ENCODE measurements at regions not wholly inside any gene's neighbourhood (a gene's known extent, or its start where the extent isn't known, plus 50 kb on each side); places are given as distances from the start of the nearest gene placed in this dataset.

DNA sequence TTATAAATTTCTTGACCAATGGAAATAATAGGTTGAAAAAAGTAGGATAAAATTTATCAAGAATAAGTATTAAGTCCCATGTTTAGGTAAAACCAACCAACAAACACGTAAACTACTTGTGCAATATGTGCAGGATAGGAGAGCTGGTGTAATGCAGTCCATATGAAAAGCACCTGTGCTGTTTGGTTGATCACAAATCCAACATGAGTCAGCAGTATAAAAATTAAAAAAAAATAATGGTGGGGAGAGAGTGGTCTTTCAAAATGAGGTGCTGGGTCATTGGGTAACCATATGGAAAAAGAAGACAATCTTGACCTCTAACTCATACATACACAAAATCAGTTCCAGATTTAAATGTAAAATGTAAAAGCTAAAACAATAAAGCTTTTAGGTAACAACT, 181.8 kb downstream of the HS3ST3B1 start:
- no peaks in the 10 kb centered on the region for H3K36me3 ChIP-seq (ENCODE audit: control insufficient read depth in 4 of 4, insufficient read depth in 4 of 4, low read length in 3 of 4)
- H3K9me3 ChIP-seq (ENCODE audit: control extremely low read depth in 1 of 5, control insufficient read depth in 4 of 5, insufficient read depth in 2 of 5, low read depth in 1 of 5, low read length in 4 of 5): peaks cover 0 to 5% (median 1%) of the 10 kb centered on the region in 5 experiments
- H3K4me3 ChIP-seq (ENCODE audit: control insufficient read depth in 1 of 7, extremely low read depth in 1 of 7, insufficient read depth in 4 of 7, low read depth in 2 of 7, low read length in 6 of 7): no peak overlapping the region
- ChIA-PET CTCF (no interaction called here), POLR2A (interaction anchor here (0.6 kb wide), 1 partner anchor 820 kb away, joined by 3 read pairs; no protein-coding TSS in a partner anchor)
- H3K4me1 ChIP-seq (ENCODE audit: control extremely low read depth in 1 of 4, control insufficient read depth in 4 of 4, insufficient read depth in 4 of 4, low read length in 3 of 4): no peaks in the 10 kb centered on the region
- no peaks in the 10 kb centered on the region for H3K27me3 ChIP-seq (replicated peaks in 2 of 5; ENCODE audit: control insufficient read depth in 4 of 5, insufficient read depth in 5 of 5, low read length in 4 of 5)
- DNase-seq: no peak
- no peak overlapping the region for H3K27ac ChIP-seq (ENCODE audit: insufficient read depth in 1 of 2, low read depth in 1 of 2, low read length in 2 of 2, poor library complexity in 1 of 2, severe bottlenecking in 2 of 2)
- no CpG with 5 or more reads among the region's 1 CpG for WGBS (ENCODE audit: insufficient coverage)

DNA sequence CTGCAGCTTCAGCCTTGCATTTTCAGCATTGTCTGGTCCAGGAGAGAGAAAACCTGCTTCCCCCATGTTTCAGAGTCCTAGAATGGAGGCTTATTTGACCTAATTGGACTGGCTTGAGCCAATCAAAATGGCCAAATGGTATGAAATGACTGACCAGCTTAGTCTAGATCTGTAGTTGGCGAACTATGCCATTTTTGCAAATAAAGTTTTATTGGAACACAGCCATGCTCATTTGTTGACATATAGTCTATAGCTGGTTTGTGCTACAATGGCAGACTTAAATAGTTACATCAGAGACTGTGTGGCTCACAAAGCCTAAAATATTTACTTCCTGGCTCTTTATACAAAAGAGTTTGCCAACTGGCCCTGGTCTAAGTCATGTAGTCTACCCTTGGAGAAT, 180.8 kb downstream of the HS3ST3B1 start:
- WGBS (ENCODE audit: insufficient coverage): no CpG with 5 or more reads among the region's 1 CpG

DNA sequence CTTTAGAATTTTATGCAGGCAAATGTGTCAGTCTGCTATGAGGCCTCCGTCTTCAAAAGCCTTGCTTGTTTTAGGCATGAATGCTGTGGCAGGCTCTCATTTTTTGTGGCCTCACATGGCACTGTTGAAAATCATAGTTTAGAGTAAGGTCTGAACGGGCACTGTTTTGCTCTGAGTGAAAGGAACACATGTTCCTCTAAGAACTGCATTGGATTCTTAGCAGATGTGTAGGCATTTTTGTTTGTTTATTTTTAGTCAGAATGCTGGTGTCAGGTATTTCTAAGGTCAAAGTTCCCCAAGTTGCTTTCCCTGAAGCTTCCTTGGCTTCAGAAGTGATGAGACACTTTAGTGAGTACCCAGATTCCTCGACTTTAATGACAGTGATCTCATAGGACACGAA, 173.7 kb downstream of the HS3ST3B1 start:
- no peaks in the 10 kb centered on the region for H3K36me3 ChIP-seq (ENCODE audit: control insufficient read depth in 4 of 4, insufficient read depth in 4 of 4, low read length in 3 of 4)
- H3K9me3 ChIP-seq (ENCODE audit: control extremely low read depth in 1 of 5, control insufficient read depth in 4 of 5, insufficient read depth in 2 of 5, low read depth in 1 of 5, low read length in 4 of 5): peaks cover 0 to 1% (median 0%) of the 10 kb centered on the region in 5 experiments
- H3K27ac ChIP-seq (ENCODE audit: insufficient read depth in 1 of 2, low read depth in 1 of 2, low read length in 2 of 2, poor library complexity in 1 of 2, severe bottlenecking in 2 of 2): no peak overlapping the region
- DNase-seq: no peak
- no peak overlapping the region for H3K4me3 ChIP-seq (ENCODE audit: control insufficient read depth in 1 of 7, extremely low read depth in 1 of 7, insufficient read depth in 4 of 7, low read depth in 2 of 7, low read length in 6 of 7)
- no peaks in the 10 kb centered on the region for H3K27me3 ChIP-seq (replicated peaks in 2 of 5; ENCODE audit: control insufficient read depth in 4 of 5, insufficient read depth in 5 of 5, low read length in 4 of 5)
- H3K4me1 ChIP-seq (ENCODE audit: control extremely low read depth in 1 of 4, control insufficient read depth in 4 of 4, insufficient read depth in 4 of 4, low read length in 3 of 4): no peaks in the 10 kb centered on the region
- POLR2A ChIA-PET: no interaction called here
- CTCF ChIA-PET: no interaction called here
- WGBS (ENCODE audit: insufficient coverage): 90% methylated on average over 3 of the region's 4 CpGs

More for the DNA sequence above, 180.8 kb downstream of the HS3ST3B1 start:
- ChIA-PET POLR2A (no interaction called here), CTCF (no interaction called here)
- no peaks in the 10 kb centered on the region for H3K4me1 ChIP-seq (ENCODE audit: control extremely low read depth in 1 of 4, control insufficient read depth in 4 of 4, insufficient read depth in 4 of 4, low read length in 3 of 4)
- H3K27me3 ChIP-seq (replicated peaks in 2 of 5; ENCODE audit: control insufficient read depth in 4 of 5, insufficient read depth in 5 of 5, low read length in 4 of 5): no peaks in the 10 kb centered on the region
- peaks cover 0 to 7% (median 1%) of the 10 kb centered on the region in 5 experiments for H3K9me3 ChIP-seq (ENCODE audit: control extremely low read depth in 1 of 5, control insufficient read depth in 4 of 5, insufficient read depth in 2 of 5, low read depth in 1 of 5, low read length in 4 of 5)
- no peak overlapping the region for H3K4me3 ChIP-seq (ENCODE audit: control insufficient read depth in 1 of 7, extremely low read depth in 1 of 7, insufficient read depth in 4 of 7, low read depth in 2 of 7, low read length in 6 of 7)
- no peak for DNase-seq
- H3K27ac ChIP-seq (ENCODE audit: insufficient read depth in 1 of 2, low read depth in 1 of 2, low read length in 2 of 2, poor library complexity in 1 of 2, severe bottlenecking in 2 of 2): no peak overlapping the region
- no peaks in the 10 kb centered on the region for H3K36me3 ChIP-seq (ENCODE audit: control insufficient read depth in 4 of 4, insufficient read depth in 4 of 4, low read length in 3 of 4)

DNA sequence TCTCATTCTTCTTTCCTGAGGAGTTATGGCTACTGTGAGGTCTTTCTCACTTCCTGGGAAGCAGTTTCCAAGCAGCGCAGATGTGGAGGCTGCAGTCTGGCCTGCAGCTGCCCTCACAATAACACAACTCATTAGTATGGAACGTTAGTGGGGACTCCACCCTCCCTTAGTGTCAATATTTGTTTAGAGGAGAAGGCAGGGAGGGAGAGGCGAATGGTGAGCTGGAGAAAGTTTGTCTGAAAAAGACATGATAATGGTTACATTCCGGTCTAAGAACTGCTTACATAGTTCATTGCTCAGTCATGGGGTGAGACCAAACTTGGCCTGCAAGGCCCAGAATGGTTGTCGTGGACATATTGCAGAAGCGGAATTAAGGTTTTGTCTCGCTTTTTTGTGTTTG, 170.2 kb downstream of the HS3ST3B1 start:
- H3K27ac ChIP-seq (ENCODE audit: insufficient read depth in 1 of 2, low read depth in 1 of 2, low read length in 2 of 2, poor library complexity in 1 of 2, severe bottlenecking in 2 of 2): no peak overlapping the region
- WGBS (ENCODE audit: insufficient coverage): 95% methylated on average over 2 of the region's 7 CpGs

DNA sequence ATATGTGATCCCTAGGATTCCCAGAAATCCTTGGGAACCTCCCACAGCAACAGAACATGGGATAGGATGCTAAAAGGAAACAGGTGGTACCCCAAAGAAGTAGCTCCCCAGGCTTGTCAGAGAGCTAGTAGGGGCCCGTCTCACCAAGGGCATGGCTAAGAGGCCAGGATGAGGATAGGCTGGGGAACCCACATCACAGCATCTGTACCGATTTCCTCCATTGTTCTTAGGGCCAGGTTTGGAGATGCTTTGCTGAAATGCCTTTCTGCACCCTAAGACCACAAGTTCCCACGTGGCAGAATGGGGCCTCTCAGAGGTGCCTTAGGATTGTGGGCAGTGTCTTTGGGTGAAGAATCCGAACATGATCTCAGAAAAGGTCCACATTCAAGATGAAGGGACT, 169.5 kb downstream of the HS3ST3B1 start:
- no peak overlapping the region for H3K4me3 ChIP-seq (ENCODE audit: control insufficient read depth in 1 of 7, extremely low read depth in 1 of 7, insufficient read depth in 4 of 7, low read depth in 2 of 7, low read length in 6 of 7)
- H3K36me3 ChIP-seq (ENCODE audit: control insufficient read depth in 4 of 4, insufficient read depth in 4 of 4, low read length in 3 of 4): no peaks in the 10 kb centered on the region
- H3K27me3 ChIP-seq (replicated peaks in 2 of 5; ENCODE audit: control insufficient read depth in 4 of 5, insufficient read depth in 5 of 5, low read length in 4 of 5): no peaks in the 10 kb centered on the region
- DNase-seq: no peak
- H3K27ac ChIP-seq (ENCODE audit: insufficient read depth in 1 of 2, low read depth in 1 of 2, low read length in 2 of 2, poor library complexity in 1 of 2, severe bottlenecking in 2 of 2): no peak overlapping the region
- ChIA-PET POLR2A (no interaction called here), CTCF (no interaction called here)
- 96% methylated on average over 4 of the region's 4 CpGs for WGBS (ENCODE audit: insufficient coverage)
- H3K9me3 ChIP-seq (ENCODE audit: control extremely low read depth in 1 of 5, control insufficient read depth in 4 of 5, insufficient read depth in 2 of 5, low read depth in 1 of 5, low read length in 4 of 5): peaks cover 0 to 3% (median 0%) of the 10 kb centered on the region in 5 experiments
- H3K4me1 ChIP-seq (ENCODE audit: control extremely low read depth in 1 of 4, control insufficient read depth in 4 of 4, insufficient read depth in 4 of 4, low read length in 3 of 4): no peaks in the 10 kb centered on the region

More for the DNA sequence above, 170.2 kb downstream of the HS3ST3B1 start:
- Histone ChIP-seq H3K27me3 (replicated peaks in 2 of 5; ENCODE audit: control insufficient read depth in 4 of 5, insufficient read depth in 5 of 5, low read length in 4 of 5) (no peaks in the 10 kb centered on the region), H3K9me3 (ENCODE audit: control extremely low read depth in 1 of 5, control insufficient read depth in 4 of 5, insufficient read depth in 2 of 5, low read depth in 1 of 5, low read length in 4 of 5) (peaks cover 0 to 3% (median 0%) of the 10 kb centered on the region in 5 experiments), H3K4me1 (ENCODE audit: control extremely low read depth in 1 of 4, control insufficient read depth in 4 of 4, insufficient read depth in 4 of 4, low read length in 3 of 4) (no peaks in the 10 kb centered on the region), H3K36me3 (ENCODE audit: control insufficient read depth in 4 of 4, insufficient read depth in 4 of 4, low read length in 3 of 4) (no peaks in the 10 kb centered on the region), H3K4me3 (ENCODE audit: control insufficient read depth in 1 of 7, extremely low read depth in 1 of 7, insufficient read depth in 4 of 7, low read depth in 2 of 7, low read length in 6 of 7) (no peak overlapping the region)
- POLR2A ChIA-PET: no interaction called here
- CTCF ChIA-PET: no interaction called here
- no peak for DNase-seq

DNA sequence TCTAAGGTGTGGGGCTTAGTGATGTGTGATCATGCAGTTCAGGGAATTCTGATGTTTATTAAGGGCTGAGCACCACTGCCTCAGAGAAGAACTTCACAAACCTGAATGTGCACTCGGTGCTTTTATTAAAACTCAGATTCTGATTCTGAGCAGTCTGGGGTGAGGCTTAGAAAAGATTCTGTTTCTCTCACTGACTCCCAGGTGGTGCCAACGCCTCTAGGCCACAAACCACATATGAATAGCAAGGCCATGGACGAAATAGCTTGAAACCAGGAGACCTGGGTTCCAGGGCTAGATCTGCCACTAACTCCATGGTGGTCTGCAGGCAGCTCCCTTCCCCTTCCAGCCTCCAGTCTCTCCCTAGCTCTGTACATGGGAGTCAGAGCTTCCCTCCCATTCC, 169.1 kb downstream of the HS3ST3B1 start:
- ChIA-PET POLR2A (no interaction called here), CTCF (no interaction called here)
- Histone ChIP-seq H3K27ac (ENCODE audit: insufficient read depth in 1 of 2, low read depth in 1 of 2, low read length in 2 of 2, poor library complexity in 1 of 2, severe bottlenecking in 2 of 2) (no peak overlapping the region), H3K4me1 (ENCODE audit: control extremely low read depth in 1 of 4, control insufficient read depth in 4 of 4, insufficient read depth in 4 of 4, low read length in 3 of 4) (no peaks in the 10 kb centered on the region), H3K36me3 (ENCODE audit: control insufficient read depth in 4 of 4, insufficient read depth in 4 of 4, low read length in 3 of 4) (no peaks in the 10 kb centered on the region), H3K4me3 (ENCODE audit: control insufficient read depth in 1 of 7, extremely low read depth in 1 of 7, insufficient read depth in 4 of 7, low read depth in 2 of 7, low read length in 6 of 7) (no peak overlapping the region), H3K9me3 (ENCODE audit: control extremely low read depth in 1 of 5, control insufficient read depth in 4 of 5, insufficient read depth in 2 of 5, low read depth in 1 of 5, low read length in 4 of 5) (peaks cover 0 to 3% (median 0%) of the 10 kb centered on the region in 5 experiments), H3K27me3 (replicated peaks in 2 of 5; ENCODE audit: control insufficient read depth in 4 of 5, insufficient read depth in 5 of 5, low read length in 4 of 5) (no peaks in the 10 kb centered on the region)
- DNase-seq: no peak
- WGBS (ENCODE audit: insufficient coverage): 100% methylated on average over 1 of the region's 3 CpGs

DNA sequence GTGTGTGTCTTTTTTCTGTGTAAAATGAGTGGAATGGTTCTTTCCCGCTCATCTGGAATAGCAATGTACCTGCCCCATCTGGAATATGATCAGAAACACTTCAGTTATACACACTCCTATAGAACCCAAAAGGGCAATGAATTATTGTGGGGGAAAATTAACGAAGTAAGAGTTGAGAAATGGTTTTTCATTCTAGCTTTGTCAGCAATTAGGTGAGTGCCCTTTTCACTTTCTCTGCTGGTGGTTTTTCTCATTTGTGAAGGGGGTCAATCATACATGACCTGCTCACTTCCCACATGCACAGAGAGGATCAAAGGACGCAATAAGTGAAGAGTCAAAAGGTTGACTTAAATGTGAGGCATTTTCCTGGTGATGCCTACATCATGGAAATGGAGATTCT, 168.0 kb downstream of the HS3ST3B1 start:
- WGBS (ENCODE audit: insufficient coverage): no CpG with 5 or more reads among the region's 3 CpGs
- H3K9me3 ChIP-seq (ENCODE audit: control extremely low read depth in 1 of 5, control insufficient read depth in 4 of 5, insufficient read depth in 2 of 5, low read depth in 1 of 5, low read length in 4 of 5): peaks cover 0 to 3% (median 0%) of the 10 kb centered on the region in 5 experiments
- no peak overlapping the region for H3K27ac ChIP-seq (ENCODE audit: insufficient read depth in 1 of 2, low read depth in 1 of 2, low read length in 2 of 2, poor library complexity in 1 of 2, severe bottlenecking in 2 of 2)
- H3K36me3 ChIP-seq (ENCODE audit: control insufficient read depth in 4 of 4, insufficient read depth in 4 of 4, low read length in 3 of 4): no peaks in the 10 kb centered on the region
- H3K27me3 ChIP-seq (replicated peaks in 2 of 5; ENCODE audit: control insufficient read depth in 4 of 5, insufficient read depth in 5 of 5, low read length in 4 of 5): no peaks in the 10 kb centered on the region
- ChIA-PET POLR2A (no interaction called here), CTCF (no interaction called here)
- no peaks in the 10 kb centered on the region for H3K4me1 ChIP-seq (ENCODE audit: control extremely low read depth in 1 of 4, control insufficient read depth in 4 of 4, insufficient read depth in 4 of 4, low read length in 3 of 4)
- no peak for DNase-seq
- no peak overlapping the region for H3K4me3 ChIP-seq (ENCODE audit: control insufficient read depth in 1 of 7, extremely low read depth in 1 of 7, insufficient read depth in 4 of 7, low read depth in 2 of 7, low read length in 6 of 7)
